ENCODE measurements at regions not wholly inside any gene's neighbourhood (a gene's known extent, or its start where the extent isn't known, plus 50 kb on each side); places are given as distances from the start of the nearest gene placed in this dataset.

- Histone ChIP-seq H3K4me1 (ENCODE audit: control insufficient read depth in 2 of 2, insufficient read depth in 2 of 2, low read length in 2 of 2) (no peaks in the 10 kb centered on the region), H3K4me2 (replicated peaks; ENCODE audit: low read depth, low read length, poor library complexity, severe bottlenecking) (no peak overlapping the region), H3K27me3 (replicated peaks in 1 of 4; ENCODE audit: control extremely low read depth in 1 of 4, control insufficient read depth in 3 of 4, insufficient read depth in 4 of 4, low read length in 3 of 4) (no peaks in the 10 kb centered on the region), H3K27ac (ENCODE audit: low read length in 2 of 2) (no peak overlapping the region), H3K36me3 (replicated peaks in 1 of 2; ENCODE audit: control extremely low read depth in 1 of 2, control insufficient read depth in 1 of 2, extremely low read depth in 1 of 2, insufficient read depth in 2 of 2, low read length in 1 of 2) (no peaks in the 10 kb centered on the region), H3K4me3 (ENCODE audit: control extremely low read depth in 1 of 5, extremely low read depth in 1 of 5, insufficient read depth in 1 of 5, low read depth in 2 of 5, low read length in 4 of 5) (no peak overlapping the region), H3K79me2 (ENCODE audit: control insufficient read depth, insufficient read depth, low read length) (no peaks in the 10 kb centered on the region), H2AFZ (ENCODE audit: insufficient read depth, low read depth, low read length, poor library complexity, severe bottlenecking) (no peak overlapping the region), H3K9ac (ENCODE audit: low read length) (no peak overlapping the region), H4K20me1 (ENCODE audit: control insufficient read depth, insufficient read depth, low read length, poor library complexity, severe bottlenecking) (no peaks in the 10 kb centered on the region), H3K9me3 (ENCODE audit: control extremely low read depth in 1 of 3, control insufficient read depth in 2 of 3, insufficient read depth in 1 of 3, low read length in 2 of 3) (peaks cover 0 to 6% (median 0%) of the 10 kb centered on the region in 3 donors)
- Mint-ChIP-seq H3K27ac (no peak overlapping the region), H3K27me3 (peaks cover 4% of the 10 kb centered on the region), H3K4me3 (no peak overlapping the region), H3K4me1 (no peaks in the 10 kb centered on the region), H3K9me3 (ENCODE audit: insufficient read depth) (peaks cover 5% of the 10 kb centered on the region)
- TF ChIP-seq CTCF (IDR thresholded peaks at IDR 0.05) (no peak), EZH2 (IDR thresholded peaks at IDR 0.05; ENCODE audit: borderline replicate concordance, insufficient read depth, low read depth, low read length, poor library complexity, severe bottlenecking) (no peak)
- ChIA-PET POLR2A (no interaction called here), CTCF (no interaction called here)
- intact Hi-C loops (cut with micrococcal nuclease), result no loop called here
- no peak for DNase-seq
- no peak for ATAC-seq (ENCODE audit: low read depth)
- 98% methylated on average over 8 of the region's 12 CpGs for WGBS (ENCODE audit: insufficient coverage)
Measured at GRCh38 chr12:22935090-22935489, 310.1 kb downstream of the ETNK1 start.

- CTCF ChIA-PET, result no interaction called here
- no peak overlapping the region for H3K4me2 ChIP-seq (replicated peaks; ENCODE audit: low read depth, low read length, poor library complexity, severe bottlenecking)
- no peaks in the 10 kb centered on the region for H3K4me1 ChIP-seq (ENCODE audit: control insufficient read depth in 2 of 2, insufficient read depth in 2 of 2, low read length in 2 of 2)
- no peak overlapping the region for H3K9ac ChIP-seq (ENCODE audit: low read length)
- H3K79me2 ChIP-seq (ENCODE audit: control insufficient read depth, insufficient read depth, low read length), result no peaks in the 10 kb centered on the region
- no peak overlapping the region for H2AFZ ChIP-seq (ENCODE audit: insufficient read depth, low read depth, low read length, poor library complexity, severe bottlenecking)
- no peak overlapping the region for H3K4me3 ChIP-seq (ENCODE audit: control extremely low read depth in 1 of 5, extremely low read depth in 1 of 5, insufficient read depth in 1 of 5, low read depth in 2 of 5, low read length in 4 of 5)
- no peaks in the 10 kb centered on the region for H3K36me3 ChIP-seq (replicated peaks in 1 of 2; ENCODE audit: control extremely low read depth in 1 of 2, control insufficient read depth in 1 of 2, extremely low read depth in 1 of 2, insufficient read depth in 2 of 2, low read length in 1 of 2)
- H3K27ac Mint-ChIP-seq, result no peak overlapping the region
- H3K4me3 Mint-ChIP-seq, result no peak overlapping the region
- H3K27me3 Mint-ChIP-seq, result peaks cover 4% of the 10 kb centered on the region
- no peaks in the 10 kb centered on the region for H3K27me3 ChIP-seq (replicated peaks in 1 of 4; ENCODE audit: control extremely low read depth in 1 of 4, control insufficient read depth in 3 of 4, insufficient read depth in 4 of 4, low read length in 3 of 4)
- no peaks in the 10 kb centered on the region for H3K4me1 Mint-ChIP-seq
- no peak overlapping the region for H3K27ac ChIP-seq (ENCODE audit: low read length in 2 of 2)
- no peak for DNase-seq
- POLR2A ChIA-PET, result no interaction called here
- H3K9me3 ChIP-seq (ENCODE audit: control extremely low read depth in 1 of 3, control insufficient read depth in 2 of 3, insufficient read depth in 1 of 3, low read length in 2 of 3), result peaks cover 0 to 6% (median 0%) of the 10 kb centered on the region in 3 donors
- no peak for ATAC-seq (ENCODE audit: low read depth)
- intact Hi-C loops (cut with micrococcal nuclease), result no loop called here
- 91% methylated on average over 7 of the region's 7 CpGs for WGBS (ENCODE audit: insufficient coverage)
- H3K9me3 Mint-ChIP-seq (ENCODE audit: insufficient read depth), result peaks cover 5% of the 10 kb centered on the region
- TF ChIP-seq CTCF (IDR thresholded peaks at IDR 0.05) (no peak), EZH2 (IDR thresholded peaks at IDR 0.05; ENCODE audit: borderline replicate concordance, insufficient read depth, low read depth, low read length, poor library complexity, severe bottlenecking) (no peak)
- H4K20me1 ChIP-seq (ENCODE audit: control insufficient read depth, insufficient read depth, low read length, poor library complexity, severe bottlenecking), result no peaks in the 10 kb centered on the region
Measured at GRCh38 chr12:22935501-22935900, 310.5 kb downstream of the ETNK1 start.

Measured in B cell (primary cell).